Ishikawa (cell line): ENCODE measurements at regions not wholly inside any gene's neighbourhood (a gene's known extent, or its start where the extent isn't known, plus 50 kb on each side); places are given as distances from the start of the nearest gene placed in this dataset.

ENCODE experiments used
- CEBPB ChIP-seq: IDR thresholded peaks from 2 replicates; pipeline ENCODE4 v1.6.1; 2012
- EP300 ChIP-seq: IDR thresholded peaks from 2 replicates; pipeline ENCODE4 v1.6.1; 2012; ENCODE audit warnings: borderline replicate concordance
- MAX ChIP-seq: IDR thresholded peaks from 2 replicates; pipeline ENCODE4 v1.6.1; 2012
- TAF1 ChIP-seq: IDR thresholded peaks from 2 replicates; pipeline ENCODE4 v1.6.1; 2012; ENCODE audit warnings: low read depth, mild to moderate bottlenecking
- TCF12 ChIP-seq: IDR thresholded peaks from 2 replicates; pipeline ENCODE4 v1.6.1; 2012; ENCODE audit warnings: low read depth
- YY1 ChIP-seq: IDR thresholded peaks from 2 replicates; pipeline ENCODE4 v1.6.1; 2012; ENCODE audit warnings: low read depth

GRCh38 chr2:234334151-234334550 is 162.7 kb downstream of the ARL4C start:
- no peak for TF ChIP-seq TAF1
- no peak for TF ChIP-seq MAX
- no peak for TF ChIP-seq YY1
- TF ChIP-seq TCF12 = no peak
- TF ChIP-seq CEBPB = no peak
- TF ChIP-seq EP300 = no peak
